ENCODE measurements at regions not wholly inside any gene's neighbourhood (a gene's known extent, or its start where the extent isn't known, plus 50 kb on each side); places are given as distances from the start of the nearest gene placed in this dataset.

- no peak for TF ChIP-seq GATA1 (IDR thresholded peaks at IDR 0.05; ENCODE audit: low read depth, low read length)
- TF ChIP-seq POLR2A (IDR thresholded peaks at IDR 0.05; ENCODE audit: low read length) = no peak
- DNase-seq = no peak
These were observed 378.1 kb downstream of the GABRG1 start for GRCh38 chr4:45745741-45746140.

DNA sequence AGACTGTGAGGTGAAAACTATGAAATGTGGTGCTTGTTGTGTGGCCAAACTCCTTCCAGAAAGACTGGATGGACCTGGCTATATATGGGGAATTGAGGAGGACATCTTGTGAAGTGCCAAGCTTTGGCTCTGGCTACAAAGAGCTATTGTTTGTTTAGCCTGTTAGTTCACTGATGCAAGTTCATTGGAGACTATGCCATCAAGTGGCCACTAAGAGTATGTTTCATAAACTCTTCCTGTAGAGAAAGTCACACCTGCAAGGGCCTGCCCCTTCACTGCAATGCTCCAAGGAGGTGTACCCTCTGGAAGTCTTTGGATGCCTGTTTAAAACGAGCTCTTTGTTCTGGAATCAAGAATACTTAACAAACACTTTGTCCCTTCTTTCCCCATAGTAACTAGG is 382.0 kb downstream of the GABRG1 start:
- no peak for TF ChIP-seq POLR2A (IDR thresholded peaks at IDR 0.05; ENCODE audit: low read length)
- no peak for DNase-seq

GRCh38 chr4:45732161-45732560 is 391.7 kb downstream of the GABRG1 start:
- TF ChIP-seq GATA1 (IDR thresholded peaks at IDR 0.05; ENCODE audit: low read depth, low read length) (no peak), POLR2A (IDR thresholded peaks at IDR 0.05; ENCODE audit: low read length) (no peak)
- no peak for DNase-seq

DNA sequence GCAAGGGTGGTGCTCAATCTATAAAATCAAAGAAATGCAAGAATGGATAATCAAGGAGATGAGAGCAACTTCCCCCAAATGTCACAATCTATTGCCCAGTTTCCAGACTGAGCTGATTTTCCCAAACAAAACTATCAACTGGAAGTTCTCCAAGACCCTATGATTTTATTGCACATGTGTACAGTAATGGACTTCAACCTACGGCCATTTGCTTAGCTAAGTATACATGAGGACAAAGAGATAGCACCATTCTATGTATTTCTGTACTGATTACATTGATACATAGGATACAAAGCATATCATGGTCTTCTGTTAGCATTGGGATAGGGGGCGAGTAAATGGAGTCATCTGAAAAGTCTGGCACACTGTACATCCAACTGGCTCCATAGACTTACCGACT is 407.8 kb downstream of the GABRG1 start:
- no peak for DNase-seq
- TF ChIP-seq GATA1 (IDR thresholded peaks at IDR 0.05; ENCODE audit: low read depth, low read length) = no peak
- no peak for TF ChIP-seq POLR2A (IDR thresholded peaks at IDR 0.05; ENCODE audit: low read length)

GRCh38 chr4:45713996-45714395 is 409.9 kb downstream of the GABRG1 start:
- no peak for DNase-seq
- no peak for TF ChIP-seq POLR2A (IDR thresholded peaks at IDR 0.05; ENCODE audit: low read length)
- no peak for TF ChIP-seq GATA1 (IDR thresholded peaks at IDR 0.05; ENCODE audit: low read depth, low read length)

GRCh38 chr4:45701621-45702020 is 422.2 kb downstream of the GABRG1 start:
- no peak for DNase-seq
- no peak for TF ChIP-seq POLR2A (IDR thresholded peaks at IDR 0.05; ENCODE audit: low read length)
- TF ChIP-seq GATA1 (IDR thresholded peaks at IDR 0.05; ENCODE audit: low read depth, low read length) = no peak

DNA sequence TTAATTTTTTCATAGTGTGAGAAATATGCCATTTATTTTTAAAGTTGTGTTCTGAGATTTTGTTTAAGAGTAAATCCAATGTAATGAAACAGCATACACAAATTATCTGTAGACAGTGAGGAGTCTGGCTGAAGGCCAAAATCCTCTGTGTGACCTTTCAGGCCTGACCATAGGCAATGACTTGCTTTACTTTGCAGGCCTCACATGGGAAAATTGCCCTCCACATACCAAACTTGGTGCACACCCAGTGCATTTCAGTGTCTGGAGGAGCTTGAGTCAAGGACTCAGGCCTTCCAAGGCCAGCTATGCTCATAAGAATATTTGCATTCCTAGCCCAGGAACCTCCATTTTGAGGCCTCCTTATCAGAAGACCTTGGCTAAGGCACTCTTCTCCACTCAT is 430.1 kb downstream of the GABRG1 start:
- TF ChIP-seq POLR2A (IDR thresholded peaks at IDR 0.05; ENCODE audit: low read length) (no peak), GATA1 (IDR thresholded peaks at IDR 0.05; ENCODE audit: low read depth, low read length) (no peak)
- DNase-seq = peak; percentile 38 to 44

DNA sequence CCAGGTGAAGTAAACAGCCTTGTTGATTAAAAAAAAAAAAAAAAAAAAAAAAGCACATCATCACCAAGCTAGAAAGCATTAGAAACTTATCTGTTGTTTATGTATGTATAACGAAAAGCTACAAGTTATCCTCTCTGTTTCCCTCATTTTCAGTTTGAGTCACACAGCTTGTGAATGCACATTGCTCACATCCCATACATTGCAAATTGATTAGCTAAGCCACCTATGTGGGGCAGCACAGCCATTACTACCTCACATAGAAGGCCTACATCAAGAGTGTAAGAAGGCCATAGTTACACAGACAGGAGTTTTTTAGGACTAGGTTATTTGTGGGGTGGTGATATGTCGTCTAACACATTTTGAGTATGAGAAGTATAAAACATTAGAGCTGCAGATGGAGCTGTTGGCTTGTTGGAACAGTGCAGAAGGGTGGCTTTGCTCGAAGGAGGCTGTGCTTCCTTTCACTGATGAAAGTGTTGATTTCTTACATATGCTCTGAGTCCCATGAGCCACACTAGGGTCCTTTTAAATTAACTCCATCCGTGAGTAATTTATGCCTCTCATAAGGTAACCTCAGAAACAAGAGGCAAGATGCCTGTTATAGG is 431.6 kb downstream of the GABRG1 start:
- TF ChIP-seq GATA1 (IDR thresholded peaks at IDR 0.05; ENCODE audit: low read depth, low read length) = no peak
- DNase-seq = peak; percentile 1 to 3

DNA sequence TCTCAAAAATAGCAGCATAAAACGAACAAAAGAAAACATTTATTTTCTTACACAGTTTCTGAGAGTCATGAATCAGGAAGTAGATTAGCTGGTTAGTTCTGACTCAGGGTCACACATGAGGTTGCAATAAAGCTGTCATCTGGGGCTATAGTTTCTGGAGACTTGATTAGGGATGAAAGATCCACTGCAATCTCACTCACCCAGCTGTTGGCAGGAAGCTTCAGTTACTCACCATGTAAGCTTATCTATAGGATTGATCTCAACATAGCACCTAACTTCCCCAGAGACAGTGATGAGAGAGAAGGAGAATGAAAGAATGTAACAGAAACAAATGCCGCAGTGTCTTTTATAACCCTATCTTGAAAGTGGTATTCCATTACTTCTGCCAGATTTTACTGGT is 435.5 kb downstream of the GABRG1 start:
- peak; percentile 15 to 46 for DNase-seq
- TF ChIP-seq GATA1 (IDR thresholded peaks at IDR 0.05; ENCODE audit: low read depth, low read length) (no peak), POLR2A (IDR thresholded peaks at IDR 0.05; ENCODE audit: low read length) (no peak)

GRCh38 chr4:45679411-45679810 is 444.4 kb downstream of the GABRG1 start:
- TF ChIP-seq GATA1 (IDR thresholded peaks at IDR 0.05; ENCODE audit: low read depth, low read length) = no peak
- no peak for TF ChIP-seq POLR2A (IDR thresholded peaks at IDR 0.05; ENCODE audit: low read length)
- no peak for DNase-seq

DNA sequence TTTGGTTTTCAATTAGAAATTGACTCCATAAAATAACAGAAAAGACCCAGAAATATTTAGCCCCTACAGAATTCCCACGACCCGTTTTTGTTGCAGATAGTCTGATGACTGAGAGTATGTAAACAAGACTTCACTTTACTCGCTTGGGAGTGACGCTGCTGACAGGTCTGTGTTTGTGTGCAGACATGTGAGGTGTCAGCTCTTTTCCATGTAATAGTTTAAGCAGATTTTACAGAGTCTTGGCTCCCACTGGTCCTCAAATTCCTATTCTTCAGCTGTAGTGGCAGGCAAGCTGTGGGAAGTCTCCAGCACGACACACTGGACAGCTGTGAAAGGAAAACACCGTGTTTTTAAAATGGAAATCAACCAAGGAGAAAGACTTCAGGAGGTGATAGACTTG is 455.7 kb downstream of the GABRG1 start:
- no peak for TF ChIP-seq GATA1 (IDR thresholded peaks at IDR 0.05; ENCODE audit: low read depth, low read length)
- no peak for TF ChIP-seq POLR2A (IDR thresholded peaks at IDR 0.05; ENCODE audit: low read length)
- no peak for DNase-seq

GRCh38 chr4:45663628-45664081 is 460.2 kb downstream of the GABRG1 start:
- TF ChIP-seq POLR2A (IDR thresholded peaks at IDR 0.05; ENCODE audit: low read length) (no peak), GATA1 (IDR thresholded peaks at IDR 0.05; ENCODE audit: low read depth, low read length) (no peak)
- no peak for DNase-seq

DNA sequence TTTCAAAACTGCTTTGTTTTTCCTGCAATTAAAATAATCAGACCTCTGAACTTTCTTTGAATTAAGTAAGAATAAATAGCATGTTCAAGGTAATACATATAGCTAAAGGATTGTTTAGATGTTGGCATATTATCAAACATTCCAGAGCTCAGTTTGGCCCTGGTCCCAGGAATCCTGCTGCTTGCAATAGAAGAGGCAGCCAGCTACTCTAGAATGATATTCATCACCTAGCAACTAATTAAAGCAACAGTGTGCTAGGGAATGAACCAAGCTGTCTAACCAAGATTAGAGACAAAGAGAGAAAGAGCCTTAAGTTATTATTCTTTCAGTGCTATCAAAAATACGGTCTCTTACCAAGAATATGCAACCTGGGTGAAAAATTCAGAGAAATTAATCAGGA is 460.9 kb downstream of the GABRG1 start:
- DNase-seq = peak in 1 of 2 experiments; percentile 3
- no peak for TF ChIP-seq GATA1 (IDR thresholded peaks at IDR 0.05; ENCODE audit: low read depth, low read length)
- no peak for TF ChIP-seq POLR2A (IDR thresholded peaks at IDR 0.05; ENCODE audit: low read length)

- TF ChIP-seq GATA1 (IDR thresholded peaks at IDR 0.05; ENCODE audit: low read depth, low read length) (no peak), POLR2A (IDR thresholded peaks at IDR 0.05; ENCODE audit: low read length) (no peak)
- DNase-seq = no peak
These were observed 462.0 kb downstream of the GABRG1 start for GRCh38 chr4:45661893-45662292.

GRCh38 chr4:45650545-45650944 is 473.3 kb downstream of the GABRG1 start:
- DNase-seq = no peak
- TF ChIP-seq GATA1 (IDR thresholded peaks at IDR 0.05; ENCODE audit: low read depth, low read length) (no peak), POLR2A (IDR thresholded peaks at IDR 0.05; ENCODE audit: low read length) (no peak)

DNA sequence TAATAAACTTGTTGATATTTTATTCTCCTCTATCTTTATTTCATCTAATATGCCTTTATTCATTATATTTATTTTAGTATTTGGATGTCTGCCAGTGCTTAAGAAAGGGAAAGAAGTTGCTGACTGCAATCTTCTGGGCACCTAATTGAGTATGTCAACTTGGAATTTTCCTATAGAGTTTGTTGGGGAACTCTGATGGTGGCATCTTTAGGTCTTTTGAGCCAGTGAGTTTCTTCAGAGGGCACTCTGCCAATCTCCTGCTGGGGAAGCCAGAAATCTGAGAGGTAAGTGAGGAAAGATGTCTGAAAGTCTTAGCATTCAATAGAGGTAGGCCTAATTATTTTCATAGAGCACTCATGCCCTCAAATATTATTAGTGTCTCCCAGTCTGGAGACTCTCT is 475.0 kb downstream of the GABRG1 start:
- TF ChIP-seq GATA1 (IDR thresholded peaks at IDR 0.05; ENCODE audit: low read depth, low read length) = no peak
- TF ChIP-seq POLR2A (IDR thresholded peaks at IDR 0.05; ENCODE audit: low read length) = no peak
- DNase-seq = no peak
